Stomach (tissue), 4 donors: ENCODE measurements at regions not wholly inside any gene's neighbourhood (a gene's known extent, or its start where the extent isn't known, plus 50 kb on each side); places are given as distances from the start of the nearest gene placed in this dataset.

Experiments used
- CTCF ChIP-seq, 7 experiments: fragments of 450-650 bp in 4 of 7; fragments of 200-600 bp in 3 of 7; sonication (generic) in 3 of 7; IDR thresholded peaks; one replicate each; pipeline ENCODE4 v1.5.1; 2016 to 2019; ENCODE audit warnings: antibody characterized with exemption in 7 of 7, control low read depth in 2 of 7, mild to moderate bottlenecking in 1 of 7
- EP300 ChIP-seq: sonication (generic); formaldehyde crosslinking; IDR thresholded peaks from one replicate; pipeline ENCODE4 v1.6.1; 2017; ENCODE audit warnings: antibody characterized with exemption

- no peak for TF ChIP-seq CTCF (IDR thresholded peaks at IDR 0.05)
- TF ChIP-seq EP300: no peak
These were observed 94.1 kb upstream of the PROK2 start for GRCh38 chr3:71879089-71879488.
